Stimulated activated memory B cell treated with anti-CD40 and anti-IgM and Interleukin-4, amounts not matched to agents 10 μg/mL and 1 μg/mL and 100 μg/mL, for 72 hours (primary cell): ENCODE measurements at regions not wholly inside any gene's neighbourhood (a gene's known extent, or its start where the extent isn't known, plus 50 kb on each side); places are given as distances from the start of the nearest gene placed in this dataset.
"Not testable (repeated sequence)": the region's sequence is repeated elsewhere in the genome, so short reads cannot be mapped to it uniquely, and the experiment has no call there.

Source experiments
- ATAC-seq: fragments of 150-1000 bp; cut with Tn5 transposase; 2 replicates; pipeline ENCODE4 v1.10.0; 2021
- H3K27ac Mint-ChIP-seq: one replicate; pipeline ENCODE4 v1.8.0; 2022; ENCODE audit warnings: mild to moderate bottlenecking, mixed read lengths
- H3K27me3 Mint-ChIP-seq: one replicate; pipeline ENCODE4 v1.8.0; 2022; ENCODE audit warnings: mixed read lengths
- H3K36me3 Mint-ChIP-seq: one replicate; pipeline ENCODE4 v1.8.0; 2022; ENCODE audit warnings: mixed read lengths
- H3K4me1 Mint-ChIP-seq: one replicate; pipeline ENCODE4 v1.8.0; 2022; ENCODE audit warnings: mixed read lengths
- H3K4me3 Mint-ChIP-seq: one replicate; pipeline ENCODE4 v1.8.0; 2022; ENCODE audit warnings: mild to moderate bottlenecking, moderate library complexity, mixed read lengths
- H3K9me3 Mint-ChIP-seq: one replicate; pipeline ENCODE4 v1.8.0; 2022; ENCODE audit warnings: mixed read lengths

DNA sequence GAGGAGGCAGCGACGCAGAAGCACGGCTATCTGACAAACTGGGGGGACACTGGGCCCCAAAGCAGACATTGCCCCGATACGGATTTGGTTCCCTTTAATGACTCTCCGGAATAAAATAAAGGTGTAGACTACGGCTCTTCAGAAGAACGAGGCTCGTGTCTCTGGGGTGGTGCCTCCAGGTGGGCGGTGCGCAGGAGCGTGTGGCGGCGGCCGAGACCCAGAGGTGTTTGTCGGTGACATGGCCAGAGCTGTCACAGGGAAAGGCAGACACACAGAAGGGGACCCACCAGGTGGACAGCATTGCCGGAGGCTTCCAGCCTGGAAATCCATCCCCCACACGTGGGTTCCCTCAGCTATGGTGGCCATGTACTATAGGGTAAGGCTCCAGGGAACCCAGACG, 366.0 kb downstream of the BRD1 start:
- Mint-ChIP-seq H3K27ac (no peak overlapping the region), H3K4me1 (no peaks in the 10 kb centered on the region), H3K27me3 (no peaks in the 10 kb centered on the region), H3K4me3 (no peak overlapping the region), H3K9me3 (peaks cover 5% of the 10 kb centered on the region), H3K36me3 (peaks cover 15% of the 10 kb centered on the region)
- no peak for ATAC-seq

DNA sequence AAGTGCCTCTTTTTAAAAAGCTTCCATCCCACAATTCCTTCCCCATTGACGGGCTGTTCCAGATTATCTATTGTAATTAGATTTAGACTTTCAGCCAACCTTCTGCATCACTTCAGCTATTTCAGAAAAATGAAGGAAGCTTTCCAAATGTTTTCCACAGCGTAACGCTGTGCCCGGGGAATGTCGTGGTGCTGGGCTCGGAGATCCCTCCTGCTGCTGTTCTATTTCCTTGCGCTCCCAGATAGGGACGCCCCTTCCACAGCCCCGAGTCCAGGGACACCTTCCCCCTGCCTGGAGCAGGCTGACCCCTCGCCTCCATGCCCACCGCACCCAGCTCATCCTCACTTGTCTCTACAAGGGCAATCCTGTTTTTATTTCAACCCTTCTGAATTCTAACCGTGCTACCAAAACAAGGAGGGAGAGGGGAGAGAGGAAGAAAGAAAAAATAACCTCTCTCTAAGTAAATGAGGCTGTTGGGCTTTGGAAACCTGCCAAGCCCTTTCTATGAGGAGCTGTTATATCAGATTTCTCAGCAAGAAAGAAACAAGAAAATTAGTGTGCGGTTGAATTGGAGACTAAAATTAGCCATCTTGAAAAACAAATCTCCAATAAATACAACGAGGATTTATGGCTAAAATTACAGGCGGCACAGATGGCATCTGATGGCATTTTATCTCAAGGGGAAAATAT, 366.9 kb downstream of the BRD1 start:
- H3K9me3 Mint-ChIP-seq, result peaks cover 5% of the 10 kb centered on the region
- peaks cover 8% of the 10 kb centered on the region for H3K36me3 Mint-ChIP-seq
- no peak for ATAC-seq
- H3K4me3 Mint-ChIP-seq, result no peak overlapping the region
- no peaks in the 10 kb centered on the region for H3K27me3 Mint-ChIP-seq
- H3K4me1 Mint-ChIP-seq, result no peaks in the 10 kb centered on the region
- no peak overlapping the region for H3K27ac Mint-ChIP-seq

- H3K27me3 Mint-ChIP-seq, result no peaks in the 10 kb centered on the region
- H3K9me3 Mint-ChIP-seq, result peaks cover 5% of the 10 kb centered on the region
- H3K36me3 Mint-ChIP-seq, result peaks cover 3% of the 10 kb centered on the region
- no peak for ATAC-seq
- no peak overlapping the region for H3K27ac Mint-ChIP-seq
- no peak overlapping the region for H3K4me3 Mint-ChIP-seq
- H3K4me1 Mint-ChIP-seq, result no peaks in the 10 kb centered on the region
These were observed 367.6 kb downstream of the BRD1 start for GRCh38 chr22:49460091-49460490.

DNA sequence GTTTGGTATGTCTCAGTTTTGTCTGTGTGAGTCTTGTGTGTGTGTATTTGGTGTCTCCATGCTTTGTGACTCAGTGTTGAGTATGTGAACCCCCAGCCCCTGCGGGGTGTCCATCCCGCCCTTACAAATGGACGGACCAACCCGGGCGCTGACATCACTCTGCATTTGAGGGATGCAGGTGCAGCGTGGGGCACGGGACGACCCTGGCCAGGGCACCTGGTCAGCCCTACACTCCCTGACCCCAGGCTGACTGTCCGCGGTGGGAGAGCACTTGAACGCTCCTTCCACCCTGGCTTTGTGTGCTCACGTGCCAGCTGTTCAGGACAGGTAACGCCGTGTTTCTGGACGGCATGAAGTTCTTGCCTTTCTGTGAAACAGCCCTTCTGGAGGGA, 369.0 kb downstream of the BRD1 start:
- Mint-ChIP-seq H3K27ac (no peak overlapping the region), H3K27me3 (no peaks in the 10 kb centered on the region), H3K36me3 (no peaks in the 10 kb centered on the region), H3K4me3 (no peak overlapping the region), H3K4me1 (no peaks in the 10 kb centered on the region), H3K9me3 (peaks cover 5% of the 10 kb centered on the region)
- no peak for ATAC-seq

DNA sequence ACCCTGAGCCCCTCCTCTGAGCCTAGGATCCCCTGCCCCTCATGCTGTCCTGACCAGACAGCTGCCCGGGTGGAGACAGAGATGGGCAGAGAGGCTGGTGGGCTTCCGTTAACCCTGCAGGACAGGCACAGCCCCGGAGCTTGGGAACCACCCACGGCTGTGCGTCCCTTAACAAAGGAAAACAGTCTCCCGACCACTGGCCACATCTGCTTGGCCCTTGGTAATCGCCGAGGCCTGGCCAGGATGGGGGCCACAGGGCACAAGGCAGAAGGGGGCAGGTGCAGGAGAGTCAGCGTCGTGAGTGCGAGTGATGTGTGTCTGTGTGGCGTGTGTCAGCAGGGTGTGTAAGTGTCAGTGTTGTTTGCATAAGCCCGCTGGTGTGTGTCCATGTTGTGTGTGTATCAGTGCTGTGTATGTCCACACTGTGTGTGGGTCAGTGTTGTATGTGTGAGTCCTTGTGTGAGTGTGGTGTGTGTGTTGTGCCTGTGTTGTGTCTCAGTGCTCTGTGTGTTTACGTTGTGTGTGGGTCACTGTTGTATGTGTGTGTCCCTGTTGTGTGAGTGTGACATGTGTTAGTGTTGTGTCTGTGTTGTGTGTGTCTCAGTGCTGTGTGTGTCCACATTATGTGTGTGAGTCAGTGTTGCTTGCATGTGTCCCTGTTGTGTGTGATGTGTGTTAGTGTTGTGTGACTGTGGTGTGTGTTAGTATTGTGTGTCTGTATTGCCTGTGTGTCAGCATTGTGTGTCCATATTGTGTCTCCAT, 369.5 kb downstream of the BRD1 start:
- Mint-ChIP-seq H3K4me3 (no peak overlapping the region), H3K36me3 (no peaks in the 10 kb centered on the region), H3K9me3 (peaks cover 5% of the 10 kb centered on the region), H3K27ac (no peak overlapping the region), H3K4me1 (no peaks in the 10 kb centered on the region), H3K27me3 (no peaks in the 10 kb centered on the region)
- ATAC-seq, result no peak

DNA sequence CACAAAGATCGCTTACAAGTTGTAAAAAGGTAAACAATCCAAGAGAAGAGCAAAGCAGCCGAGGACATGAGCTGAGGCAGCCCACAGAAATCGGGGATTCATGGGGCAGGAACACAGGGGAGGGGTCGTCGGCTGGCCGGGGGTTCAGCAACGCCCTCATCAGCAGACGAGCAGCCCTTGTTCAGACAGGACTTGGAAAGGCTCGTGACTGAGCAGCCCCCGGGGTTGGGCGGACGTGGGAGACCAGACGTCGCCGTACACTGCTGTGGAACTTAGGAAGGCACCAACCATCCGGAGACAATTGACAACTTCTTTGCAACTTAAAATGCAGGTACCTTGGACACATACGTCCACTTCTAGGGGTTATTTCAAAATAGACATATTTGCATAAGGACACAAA, 370.5 kb downstream of the BRD1 start:
- Mint-ChIP-seq H3K27me3 (no peaks in the 10 kb centered on the region), H3K4me3 (no peak overlapping the region), H3K36me3 (no peaks in the 10 kb centered on the region), H3K27ac (no peak overlapping the region), H3K4me1 (no peaks in the 10 kb centered on the region), H3K9me3 (peaks cover 5% of the 10 kb centered on the region)
- ATAC-seq, result no peak

GRCh38 chr22:49455595-49455994, 372.1 kb downstream of the BRD1 start:
- ATAC-seq, result no peak
- no peak overlapping the region for H3K4me3 Mint-ChIP-seq
- peaks cover 5% of the 10 kb centered on the region for H3K9me3 Mint-ChIP-seq
- H3K27ac Mint-ChIP-seq, result no peak overlapping the region
- no peaks in the 10 kb centered on the region for H3K4me1 Mint-ChIP-seq
- no peaks in the 10 kb centered on the region for H3K36me3 Mint-ChIP-seq
- H3K27me3 Mint-ChIP-seq, result peaks cover 2% of the 10 kb centered on the region

DNA sequence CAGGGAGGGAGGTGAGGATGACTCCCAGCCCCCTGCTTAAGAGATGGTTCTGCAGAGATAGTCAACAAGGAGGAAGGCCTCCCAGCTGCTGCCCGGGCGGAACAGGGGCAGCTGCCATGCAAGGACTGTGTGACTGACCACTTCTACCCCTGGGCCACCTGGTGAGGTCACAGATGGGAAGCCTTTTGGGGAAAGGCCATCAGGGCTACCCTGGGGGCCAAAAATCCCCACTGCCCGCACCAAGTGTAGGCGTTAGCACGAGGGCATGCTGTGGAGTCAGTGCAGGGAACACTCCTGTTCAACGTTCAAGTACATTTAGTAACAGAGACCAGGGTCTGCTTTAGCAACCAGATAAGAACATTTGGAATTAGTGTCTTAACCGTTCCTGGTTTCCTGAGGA, 372.9 kb downstream of the BRD1 start:
- no peak for ATAC-seq
- H3K4me1 Mint-ChIP-seq, result no peaks in the 10 kb centered on the region
- no peak overlapping the region for H3K27ac Mint-ChIP-seq
- H3K27me3 Mint-ChIP-seq, result peaks cover 10% of the 10 kb centered on the region
- no peaks in the 10 kb centered on the region for H3K36me3 Mint-ChIP-seq
- H3K9me3 Mint-ChIP-seq, result peaks cover 5% of the 10 kb centered on the region
- no peak overlapping the region for H3K4me3 Mint-ChIP-seq

- peaks cover 6% of the 10 kb centered on the region for H3K4me1 Mint-ChIP-seq
- no peak overlapping the region for H3K27ac Mint-ChIP-seq
- H3K9me3 Mint-ChIP-seq, result peaks cover 5% of the 10 kb centered on the region
- no peak for ATAC-seq
- no peaks in the 10 kb centered on the region for H3K36me3 Mint-ChIP-seq
- H3K4me3 Mint-ChIP-seq, result no peak overlapping the region
- peaks cover 20% of the 10 kb centered on the region for H3K27me3 Mint-ChIP-seq
These were observed 373.9 kb downstream of the BRD1 start for GRCh38 chr22:49453771-49454170.

GRCh38 chr22:49453019-49453418, 374.7 kb downstream of the BRD1 start:
- H3K4me1 Mint-ChIP-seq, H3K27ac Mint-ChIP-seq: not testable (repeated sequence)
- H3K27me3 Mint-ChIP-seq, result peaks cover 23% of the 10 kb centered on the region

DNA sequence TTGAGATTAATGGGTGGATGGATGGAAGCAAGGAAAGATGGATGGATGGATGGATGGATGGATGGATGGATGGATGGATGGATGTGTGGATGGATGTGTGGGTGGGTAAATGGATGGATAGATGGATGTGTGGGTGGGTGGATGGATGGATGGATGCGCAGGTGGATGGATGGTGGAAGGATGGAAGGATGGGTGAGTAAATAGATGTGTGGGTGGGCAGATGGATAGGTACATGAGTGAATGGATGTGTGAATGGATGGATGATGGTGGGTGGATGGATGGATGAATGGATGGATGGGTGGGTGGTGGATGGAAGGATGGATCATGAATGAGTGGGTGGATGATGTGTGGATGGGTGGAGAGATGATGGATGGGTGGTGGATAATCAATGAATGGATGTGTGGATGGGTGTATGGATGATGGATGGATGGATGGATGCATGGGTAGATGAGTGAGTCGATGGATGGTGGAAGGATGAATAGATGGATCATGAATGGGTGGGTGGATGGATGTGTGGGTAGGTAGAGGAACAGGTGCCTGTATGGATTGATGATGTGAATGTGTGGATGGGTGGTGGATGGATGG, 375.2 kb downstream of the BRD1 start:
- H3K27ac Mint-ChIP-seq, result no peak overlapping the region
- no peaks in the 10 kb centered on the region for H3K36me3 Mint-ChIP-seq
- H3K27me3 Mint-ChIP-seq, result peaks cover 29% of the 10 kb centered on the region

More at GRCh38 chr22:49453019-49453418, 374.7 kb downstream of the BRD1 start:
- H3K36me3 Mint-ChIP-seq, H3K9me3 Mint-ChIP-seq, H3K4me3 Mint-ChIP-seq, ATAC-seq: not testable (repeated sequence)

DNA sequence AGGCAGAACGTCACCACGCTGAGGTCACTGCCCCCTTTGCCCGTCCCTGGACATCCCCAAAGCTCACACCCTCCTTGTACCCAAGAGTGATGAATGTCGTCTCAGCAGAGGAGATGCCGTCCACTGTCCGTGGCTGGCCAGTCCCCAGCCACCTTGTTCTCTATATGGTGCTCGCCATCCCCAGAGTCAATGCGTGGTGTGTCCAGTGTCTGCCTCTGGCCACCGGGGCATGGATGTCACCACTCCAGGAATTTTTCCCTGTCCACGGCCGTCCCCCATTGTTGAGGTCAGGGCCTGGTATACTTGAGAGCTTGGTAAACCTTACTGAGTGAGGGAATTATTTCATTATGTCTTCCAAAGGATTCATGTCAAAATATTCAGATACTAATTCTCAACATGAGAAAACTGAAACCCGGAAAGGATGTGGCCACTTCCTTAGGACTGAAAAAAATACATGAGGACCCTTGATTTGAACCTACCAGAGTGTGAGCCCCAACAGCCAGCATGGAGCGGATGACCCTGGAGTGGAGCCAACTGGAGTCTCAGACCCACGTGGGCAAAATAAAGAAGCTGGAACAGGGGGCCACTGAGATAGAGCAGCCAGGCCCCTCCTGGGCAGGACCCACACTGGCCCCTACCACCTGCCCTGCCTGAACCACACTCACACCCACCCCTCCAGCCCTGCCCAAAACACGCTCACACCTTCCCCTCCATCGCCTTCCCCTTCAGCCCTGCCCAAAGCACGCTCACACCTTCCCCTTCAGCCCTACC, 376.4 kb downstream of the BRD1 start:
- peaks cover 7% of the 10 kb centered on the region for H3K4me1 Mint-ChIP-seq
- H3K27me3 Mint-ChIP-seq, result peaks cover 30% of the 10 kb centered on the region
- peaks cover 5% of the 10 kb centered on the region for H3K36me3 Mint-ChIP-seq
- H3K27ac Mint-ChIP-seq, result no peak overlapping the region
- no peak for ATAC-seq
- no peaks in the 10 kb centered on the region for H3K9me3 Mint-ChIP-seq
- no peak overlapping the region for H3K4me3 Mint-ChIP-seq

More for the DNA sequence above, 375.2 kb downstream of the BRD1 start:
- H3K4me3 Mint-ChIP-seq, result no peak overlapping the region
- H3K9me3 Mint-ChIP-seq, result no peaks in the 10 kb centered on the region
- peaks cover 7% of the 10 kb centered on the region for H3K4me1 Mint-ChIP-seq
- ATAC-seq, result no peak

- H3K27me3 Mint-ChIP-seq, result peaks cover 30% of the 10 kb centered on the region
- no peak for ATAC-seq
- peaks cover 9% of the 10 kb centered on the region for H3K4me1 Mint-ChIP-seq
- H3K27ac Mint-ChIP-seq, result no peak overlapping the region
- H3K4me3 Mint-ChIP-seq, result no peak overlapping the region
- H3K36me3 Mint-ChIP-seq, result peaks cover 5% of the 10 kb centered on the region
- H3K9me3 Mint-ChIP-seq, result no peaks in the 10 kb centered on the region
These were observed 377.2 kb downstream of the BRD1 start for GRCh38 chr22:49450498-49450897.

- no peak for ATAC-seq
- H3K27me3 Mint-ChIP-seq, result peaks cover 30% of the 10 kb centered on the region
- no peaks in the 10 kb centered on the region for H3K9me3 Mint-ChIP-seq
- H3K4me3 Mint-ChIP-seq, result no peak overlapping the region
- peaks cover 14% of the 10 kb centered on the region for H3K4me1 Mint-ChIP-seq
- H3K36me3 Mint-ChIP-seq, result peaks cover 5% of the 10 kb centered on the region
- H3K27ac Mint-ChIP-seq, result no peak overlapping the region
These were observed 377.7 kb downstream of the BRD1 start for GRCh38 chr22:49449811-49450446.

DNA sequence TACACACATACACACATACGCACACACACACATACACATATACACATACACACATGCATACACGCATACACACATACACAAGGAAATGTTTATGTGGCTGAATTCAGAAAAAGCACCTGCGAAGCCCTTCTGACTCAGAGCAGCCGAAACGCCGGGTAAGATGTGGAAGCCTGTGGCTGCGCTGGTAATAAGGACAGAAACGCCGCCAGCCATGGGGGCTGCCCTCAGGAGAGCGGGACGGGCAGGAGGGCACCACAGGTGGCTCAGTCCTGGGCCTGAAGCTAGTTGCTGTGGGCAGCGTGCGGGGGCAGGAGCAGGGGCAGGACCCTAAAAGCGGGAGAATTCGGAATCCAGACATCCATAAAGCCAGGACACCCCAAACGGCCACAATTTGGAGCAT, 378.3 kb downstream of the BRD1 start:
- Mint-ChIP-seq H3K27ac (no peak overlapping the region), H3K4me1 (peaks cover 14% of the 10 kb centered on the region), H3K9me3 (no peaks in the 10 kb centered on the region), H3K36me3 (peaks cover 9% of the 10 kb centered on the region), H3K4me3 (no peak overlapping the region), H3K27me3 (peaks cover 30% of the 10 kb centered on the region)
- ATAC-seq, result no peak
